NCI-H1092 (cell line): ENCODE measurements at regions not wholly inside any gene's neighbourhood (a gene's known extent, or its start where the extent isn't known, plus 50 kb on each side); places are given as distances from the start of the nearest gene placed in this dataset.
A peak's percentile ranks its signal among the peaks of the same experiment; 100 is the strongest.

Experiments
- DNase-seq: peaks from one replicate; lab custom pipeline; 2025; lab: John Stamatoyannopoulos, UW

GRCh38 chr14:62084020-62084419, 321.8 kb downstream of the SNAPC1 start:
- DNase-seq, result no peak

- no peak for DNase-seq
Observed at GRCh38 chr14:62087191-62087590, 325.0 kb downstream of the SNAPC1 start.

GRCh38 chr14:62093736-62094135, 331.5 kb downstream of the SNAPC1 start:
- DNase-seq, result no peak

- DNase-seq, result no peak
Observed at GRCh38 chr14:62097072-62097471, 334.9 kb downstream of the SNAPC1 start.

- DNase-seq, result no peak
Observed at GRCh38 chr14:62097824-62098223, 335.6 kb downstream of the SNAPC1 start.

- DNase-seq, result no peak
Observed at GRCh38 chr14:62098357-62098756, 336.1 kb downstream of the SNAPC1 start.

GRCh38 chr14:62099091-62099490, 336.9 kb downstream of the SNAPC1 start:
- no peak for DNase-seq

- DNase-seq, result no peak
Observed at GRCh38 chr14:62101189-62101588, 339.0 kb downstream of the SNAPC1 start.

GRCh38 chr14:62101673-62102348, 339.6 kb downstream of the SNAPC1 start:
- no peak for DNase-seq

GRCh38 chr14:62102349-62102725, 340.1 kb downstream of the SNAPC1 start:
- no peak for DNase-seq

GRCh38 chr14:62103464-62103863, 341.2 kb downstream of the SNAPC1 start:
- DNase-seq, result peak; percentile 7

GRCh38 chr14:62110941-62111340, 348.7 kb downstream of the SNAPC1 start:
- DNase-seq, result no peak

GRCh38 chr14:62117010-62117750, 355.0 kb downstream of the SNAPC1 start:
- peak; percentile 97 for DNase-seq

- DNase-seq, result no peak
Observed at GRCh38 chr14:62117751-62118105, 355.5 kb downstream of the SNAPC1 start.

- no peak for DNase-seq
Observed at GRCh38 chr14:62118461-62118860, 356.2 kb downstream of the SNAPC1 start.

- DNase-seq, result no peak
Observed at GRCh38 chr14:62118871-62119270, 356.7 kb downstream of the SNAPC1 start.

- no peak for DNase-seq
Observed at GRCh38 chr14:62123961-62124360, 361.7 kb downstream of the SNAPC1 start.

GRCh38 chr14:62125793-62126192, 363.6 kb downstream of the SNAPC1 start:
- no peak for DNase-seq

- DNase-seq, result peak; percentile 65
Observed at GRCh38 chr14:62126879-62127478, 364.8 kb downstream of the SNAPC1 start.

GRCh38 chr14:62130441-62130840, 368.2 kb downstream of the SNAPC1 start:
- no peak for DNase-seq

GRCh38 chr14:62133776-62134550, 371.7 kb downstream of the SNAPC1 start:
- DNase-seq, result no peak

GRCh38 chr14:62138593-62138992, 376.4 kb downstream of the SNAPC1 start:
- no peak for DNase-seq

GRCh38 chr14:62141139-62141538, 378.9 kb downstream of the SNAPC1 start:
- no peak for DNase-seq
